Osteoblast (primary cell): ENCODE measurements at regions not wholly inside any gene's neighbourhood (a gene's known extent, or its start where the extent isn't known, plus 50 kb on each side); places are given as distances from the start of the nearest gene placed in this dataset.

Experiments used
- DNase-seq: peaks from one replicate; pipeline ENCODE4 v3.0.0; 2011; ENCODE audit warnings: low spot score, mixed read lengths; ENCODE audit not compliant: insufficient read length; ENCODE audit errors: missing footprints
- H2AFZ ChIP-seq: 2 replicates; pipeline ENCODE4 v1.6.0; 2011; ENCODE audit warnings: mild to moderate bottlenecking, low read length
- H3K27ac ChIP-seq: 2 replicates; pipeline ENCODE4 v1.5.1; 2011; ENCODE audit warnings: mild to moderate bottlenecking, low read depth, low read length, moderate library complexity
- H3K27me3 ChIP-seq: 2 replicates; pipeline ENCODE4 v1.6.0; 2012; ENCODE audit warnings: mild to moderate bottlenecking, control low read depth, inconsistent platforms, low read length, moderate library complexity; ENCODE audit not compliant: insufficient read depth
- H3K36me3 ChIP-seq: 2 replicates; pipeline ENCODE4 v1.5.1; 2011; ENCODE audit warnings: mild to moderate bottlenecking, low read length, control low read depth, moderate library complexity; ENCODE audit not compliant: insufficient read depth
- H3K4me1 ChIP-seq: 2 replicates; pipeline ENCODE4 v1.5.1; 2011; ENCODE audit warnings: mild to moderate bottlenecking, low read length, control low read depth, moderate library complexity; ENCODE audit not compliant: insufficient read depth
- H3K4me2 ChIP-seq: 2 replicates; pipeline ENCODE4 v1.6.0; 2011; ENCODE audit warnings: mild to moderate bottlenecking, low read length; ENCODE audit not compliant: insufficient read depth
- H3K4me3 ChIP-seq: fragments of 200-600 bp; sonication (generic); 3 replicates; pipeline ENCODE4 v1.5.1; 2012; ENCODE audit warnings: mild to moderate bottlenecking, low read length, inconsistent platforms; ENCODE audit not compliant: insufficient read depth
- H3K79me2 ChIP-seq: 2 replicates; pipeline ENCODE4 v1.6.0; 2012; ENCODE audit warnings: mild to moderate bottlenecking, low read length, control low read depth, inconsistent platforms; ENCODE audit not compliant: insufficient read depth
- H3K9me3 ChIP-seq: 2 replicates; pipeline ENCODE4 v1.5.1; 2011; ENCODE audit warnings: low read depth, low read length, control low read depth
- H4K20me1 ChIP-seq: 2 replicates; pipeline ENCODE4 v1.6.0; 2012; ENCODE audit warnings: mild to moderate bottlenecking, low read length, control low read depth; ENCODE audit not compliant: insufficient read depth
- CTCF ChIP-seq: IDR thresholded peaks from 2 replicates; pipeline ENCODE4 v1.5.1; 2011; ENCODE audit warnings: mild to moderate bottlenecking, low read depth, low read length, moderate library complexity; ENCODE audit errors: extremely low read depth

GRCh38 chr3:29033511-29033910 lies 247.4 kb upstream of the RBMS3 start:
- no peak for TF ChIP-seq CTCF
- H3K9me3 ChIP-seq = no peaks in the 10 kb centered on the region
- H3K4me3 ChIP-seq = no peak overlapping the region
- H3K4me2 ChIP-seq = no peak overlapping the region
- peaks cover 11% of the 10 kb centered on the region for H3K4me1 ChIP-seq
- no peaks in the 10 kb centered on the region for H3K79me2 ChIP-seq
- no peak overlapping the region for H3K27ac ChIP-seq
- H3K36me3 ChIP-seq = no peaks in the 10 kb centered on the region
- H4K20me1 ChIP-seq = no peaks in the 10 kb centered on the region
- no peaks in the 10 kb centered on the region for H3K27me3 ChIP-seq
- no peak for DNase-seq
- H2AFZ ChIP-seq = no peak overlapping the region

GRCh38 chr3:29050155-29050554 lies 230.7 kb upstream of the RBMS3 start:
- no peaks in the 10 kb centered on the region for H3K36me3 ChIP-seq
- no peak for DNase-seq
- H3K4me3 ChIP-seq = no peak overlapping the region
- no peak overlapping the region for H3K27ac ChIP-seq
- no peaks in the 10 kb centered on the region for H3K79me2 ChIP-seq
- no peak for TF ChIP-seq CTCF
- no peaks in the 10 kb centered on the region for H3K27me3 ChIP-seq
- no peaks in the 10 kb centered on the region for H3K9me3 ChIP-seq
- no peaks in the 10 kb centered on the region for H3K4me1 ChIP-seq
- H3K4me2 ChIP-seq = no peak overlapping the region
- H4K20me1 ChIP-seq = no peaks in the 10 kb centered on the region
- no peak overlapping the region for H2AFZ ChIP-seq

- Histone ChIP-seq H3K27ac (no peak overlapping the region), H4K20me1 (no peaks in the 10 kb centered on the region), H3K27me3 (no peaks in the 10 kb centered on the region), H3K4me1 (peaks cover 2% of the 10 kb centered on the region), H3K79me2 (no peaks in the 10 kb centered on the region), H2AFZ (peak overlapping the region; percentile 29), H3K9me3 (no peaks in the 10 kb centered on the region), H3K4me3 (no peak overlapping the region), H3K4me2 (no peak overlapping the region), H3K36me3 (no peaks in the 10 kb centered on the region)
- no peak for TF ChIP-seq CTCF
- no peak for DNase-seq
Observed at GRCh38 chr3:29057326-29057725, 223.5 kb upstream of the RBMS3 start.

- DNase-seq = no peak
- H2AFZ ChIP-seq = no peak overlapping the region
- no peaks in the 10 kb centered on the region for H3K79me2 ChIP-seq
- H3K9me3 ChIP-seq = no peaks in the 10 kb centered on the region
- H3K27ac ChIP-seq = peak overlapping the region; percentile 65
- H3K27me3 ChIP-seq = no peaks in the 10 kb centered on the region
- no peaks in the 10 kb centered on the region for H4K20me1 ChIP-seq
- no peak for TF ChIP-seq CTCF
- no peak overlapping the region for H3K4me2 ChIP-seq
- no peak overlapping the region for H3K4me3 ChIP-seq
- H3K4me1 ChIP-seq = peaks cover 7% of the 10 kb centered on the region
- H3K36me3 ChIP-seq = no peaks in the 10 kb centered on the region
Observed at GRCh38 chr3:29064085-29064484, 216.8 kb upstream of the RBMS3 start.
